ENCODE measurements at regions not wholly inside any gene's neighbourhood (a gene's known extent, or its start where the extent isn't known, plus 50 kb on each side); places are given as distances from the start of the nearest gene placed in this dataset.
"Not testable (repeated sequence)": the region's sequence is repeated elsewhere in the genome, so short reads cannot be mapped to it uniquely, and the experiment has no call there.

GRCh38 chr16:29311461-29312344 is 94.8 kb downstream of the NPIPB11 start:
- DNase-seq (ENCODE audit: low read depth in 2 of 2), result no peak

GRCh38 chr16:29310852-29311314 is 95.6 kb downstream of the NPIPB11 start:
- DNase-seq (ENCODE audit: low read depth in 2 of 2), result no peak

DNA sequence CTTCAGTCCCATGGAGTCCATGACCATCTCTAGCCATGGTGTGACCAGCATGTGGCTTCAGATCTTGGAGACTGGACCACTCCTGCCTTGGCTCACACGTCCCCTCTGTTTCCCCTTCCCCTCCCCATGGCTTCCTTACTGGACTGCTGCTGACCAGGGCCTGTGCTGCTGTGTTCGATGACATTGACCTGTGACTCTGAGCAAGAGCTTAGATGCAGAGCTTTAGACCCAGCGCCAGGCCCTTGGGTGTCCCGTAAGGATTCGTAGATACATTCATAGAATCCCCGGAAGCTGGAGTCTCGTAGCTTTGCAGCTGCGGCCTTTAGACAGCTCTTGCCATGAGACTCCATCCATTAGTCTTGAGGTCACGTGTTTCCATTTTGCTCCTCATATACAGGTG is 96.3 kb downstream of the NPIPB11 start:
- not testable (repeated sequence) for DNase-seq (ENCODE audit: low read depth in 2 of 2)

- not testable (repeated sequence) for DNase-seq (ENCODE audit: low read depth in 2 of 2)
Observed at GRCh38 chr16:29309601-29310000, 96.9 kb downstream of the NPIPB11 start.

DNA sequence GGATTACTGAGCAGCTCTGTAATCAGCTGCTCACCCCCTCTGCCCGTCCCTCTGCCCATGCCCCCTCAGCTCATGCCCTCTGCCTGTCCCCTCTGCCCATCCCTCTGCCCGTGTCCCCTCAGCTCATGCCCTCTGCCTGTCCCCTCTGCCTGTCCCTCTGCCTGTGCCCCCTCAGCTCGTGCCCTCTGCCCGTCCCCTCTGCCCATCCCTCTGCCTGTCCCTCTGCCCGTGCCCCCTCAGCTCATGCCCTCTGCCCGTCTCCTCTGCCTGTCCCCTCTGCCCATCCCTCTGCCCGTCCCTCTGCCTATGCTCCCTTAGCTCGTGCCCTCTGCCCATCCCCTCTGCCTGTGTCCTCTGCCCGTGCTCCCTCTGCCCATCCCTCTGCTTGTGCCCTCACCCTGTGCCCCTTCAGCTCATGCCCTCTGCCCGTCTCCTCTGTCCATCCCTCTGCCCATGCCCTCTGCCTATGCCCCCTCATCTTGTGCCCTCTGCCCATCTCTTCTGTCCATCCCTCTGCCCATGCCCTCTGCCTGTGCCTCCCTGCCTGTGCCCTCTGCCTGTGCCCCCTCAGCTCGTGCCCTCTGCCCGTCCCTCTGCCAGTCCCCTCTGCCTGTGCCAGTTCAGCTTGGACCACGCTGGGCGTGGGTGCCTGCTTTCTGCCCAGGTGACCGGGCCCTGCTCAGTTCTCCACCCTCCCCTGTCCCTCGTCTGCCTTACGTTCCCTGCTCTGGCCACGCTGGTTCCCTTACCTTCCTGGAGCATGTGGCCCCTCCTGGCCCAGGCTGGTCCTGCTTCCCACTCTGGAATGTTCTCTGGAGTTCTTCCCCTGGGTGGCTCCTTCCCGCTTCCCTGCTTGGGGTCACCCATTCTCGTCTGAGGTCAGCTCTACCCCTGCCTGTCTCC is 97.6 kb downstream of the NPIPB11 start:
- no peak for DNase-seq (ENCODE audit: low read depth in 2 of 2)

- no peak for DNase-seq (ENCODE audit: low read depth in 2 of 2)
Observed at GRCh38 chr16:29307598-29308507, 98.7 kb downstream of the NPIPB11 start.

DNA sequence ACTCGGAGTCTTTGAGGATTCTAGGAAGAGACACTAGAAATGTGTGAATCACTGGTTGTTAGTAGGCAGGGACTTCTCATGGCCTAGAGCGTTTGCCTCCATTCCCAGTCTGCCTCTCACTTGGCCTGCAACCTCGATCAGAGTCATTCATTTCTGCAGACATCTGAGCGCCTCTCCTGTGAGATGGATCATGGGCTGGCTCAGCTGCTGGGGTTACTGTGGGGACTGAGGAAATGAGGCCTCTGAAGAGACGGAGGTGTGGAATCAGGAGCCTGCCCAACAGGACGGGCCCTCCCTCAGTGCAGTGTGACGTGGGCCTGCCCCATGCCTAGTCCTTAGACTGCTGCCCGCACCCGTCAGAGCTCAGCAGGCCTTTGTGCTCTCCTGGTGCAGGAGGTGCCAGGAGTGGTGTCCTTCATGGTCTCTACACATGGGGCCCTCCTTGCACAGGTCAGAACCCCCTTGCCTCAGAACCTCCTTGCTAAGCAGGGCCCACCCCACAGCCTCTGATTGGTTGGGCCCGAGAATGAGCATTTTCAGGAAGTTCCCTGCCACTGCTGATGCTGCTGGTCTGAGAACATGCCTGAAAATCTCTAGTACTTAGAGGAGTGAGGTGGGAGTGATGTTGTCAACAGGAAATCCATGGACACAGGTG is 99.4 kb downstream of the NPIPB11 start:
- no peak for DNase-seq (ENCODE audit: low read depth in 2 of 2)

GRCh38 chr16:29306201-29306600 is 100.3 kb downstream of the NPIPB11 start:
- no peak for DNase-seq (ENCODE audit: low read depth in 2 of 2)

GRCh38 chr16:29305018-29305417 is 101.5 kb downstream of the NPIPB11 start:
- DNase-seq (ENCODE audit: low read depth in 2 of 2), result not testable (repeated sequence)

GRCh38 chr16:29304251-29304650 is 102.3 kb downstream of the NPIPB11 start:
- no peak for DNase-seq (ENCODE audit: low read depth in 2 of 2)

- no peak for DNase-seq (ENCODE audit: low read depth in 2 of 2)
Observed at GRCh38 chr16:29303520-29303919, 103.0 kb downstream of the NPIPB11 start.

GRCh38 chr16:29302976-29303375 is 103.5 kb downstream of the NPIPB11 start:
- no peak for DNase-seq (ENCODE audit: low read depth in 2 of 2)

- DNase-seq (ENCODE audit: low read depth in 2 of 2), result not testable (repeated sequence)
Observed at GRCh38 chr16:29302433-29302832, 104.1 kb downstream of the NPIPB11 start.

DNA sequence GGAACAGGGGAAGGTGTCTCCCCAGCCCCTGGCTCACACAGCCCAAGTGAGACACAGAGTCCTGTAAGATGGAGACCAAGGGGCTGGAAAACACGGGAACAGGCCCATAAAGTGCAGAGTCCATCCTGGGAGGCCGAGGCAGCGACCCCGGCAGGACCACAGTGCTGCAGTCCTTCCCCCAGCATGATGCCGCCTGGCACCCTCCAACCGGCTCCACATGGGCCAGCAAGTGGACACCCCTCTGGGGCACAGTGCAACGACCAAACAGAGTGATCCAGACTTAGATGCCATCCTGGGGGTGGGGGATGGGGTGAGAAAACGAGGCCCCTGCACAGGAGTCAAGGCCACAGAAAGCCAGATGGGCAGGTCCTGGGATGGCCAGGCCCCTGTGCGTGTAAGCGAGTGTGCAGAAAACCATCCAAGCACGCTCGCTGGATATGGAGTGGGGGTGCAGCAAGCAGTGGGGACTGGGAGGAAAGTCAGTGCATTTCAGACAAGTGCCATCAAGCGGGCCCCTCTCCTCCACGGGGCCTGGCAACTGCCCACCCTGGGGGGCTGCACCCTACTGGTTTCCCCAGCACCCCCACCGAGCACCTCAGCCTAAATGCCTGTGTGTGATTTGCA is 104.7 kb downstream of the NPIPB11 start:
- not testable (repeated sequence) for DNase-seq (ENCODE audit: low read depth in 2 of 2)

DNA sequence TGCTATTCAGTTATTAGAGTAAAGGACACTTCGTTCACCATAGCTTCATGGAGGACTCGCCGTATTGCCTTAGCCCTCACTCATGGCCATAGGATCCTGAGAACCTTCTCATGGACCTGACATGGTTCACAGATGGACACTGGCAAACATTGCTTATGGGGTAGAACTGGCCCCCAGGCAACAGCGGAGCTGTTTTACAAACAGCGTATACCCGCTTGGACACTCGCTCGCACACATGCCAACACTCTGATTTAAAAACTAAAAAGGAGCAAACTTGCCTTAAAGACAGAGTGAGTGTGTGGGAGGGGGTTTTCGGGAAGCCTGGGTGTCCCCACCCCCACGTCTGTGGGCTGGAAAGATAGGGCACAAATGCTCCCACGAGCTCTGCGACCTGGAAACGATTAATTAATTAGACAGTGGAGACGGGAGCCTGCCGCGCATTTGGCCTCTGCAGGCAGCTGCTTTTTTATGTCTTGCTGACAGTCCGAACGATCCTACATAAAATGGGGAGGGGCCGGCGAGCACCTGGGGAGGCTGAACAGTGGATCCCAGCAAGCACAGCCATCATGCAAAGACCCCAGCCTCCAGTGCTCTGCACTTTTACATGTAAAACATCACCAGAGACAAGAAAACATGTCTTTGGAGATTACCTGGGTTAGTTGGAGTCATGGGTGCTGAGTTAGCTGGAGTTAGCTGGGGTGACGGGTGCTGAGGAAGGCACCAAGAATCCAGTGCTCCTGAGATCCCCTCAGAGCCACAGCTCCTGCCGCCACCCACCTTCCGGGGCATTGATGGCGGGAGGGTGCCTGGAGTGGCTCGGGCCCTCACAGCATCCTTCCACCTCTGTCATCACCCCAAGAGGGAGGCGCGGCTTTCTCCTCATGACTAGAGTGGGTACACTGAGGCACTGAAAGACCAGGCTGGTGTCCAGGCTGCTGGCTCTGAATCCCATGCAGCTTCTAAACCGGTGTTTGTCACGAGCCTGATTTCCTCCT is 105.7 kb downstream of the NPIPB11 start:
- DNase-seq (ENCODE audit: low read depth in 2 of 2), result not testable (repeated sequence)

DNA sequence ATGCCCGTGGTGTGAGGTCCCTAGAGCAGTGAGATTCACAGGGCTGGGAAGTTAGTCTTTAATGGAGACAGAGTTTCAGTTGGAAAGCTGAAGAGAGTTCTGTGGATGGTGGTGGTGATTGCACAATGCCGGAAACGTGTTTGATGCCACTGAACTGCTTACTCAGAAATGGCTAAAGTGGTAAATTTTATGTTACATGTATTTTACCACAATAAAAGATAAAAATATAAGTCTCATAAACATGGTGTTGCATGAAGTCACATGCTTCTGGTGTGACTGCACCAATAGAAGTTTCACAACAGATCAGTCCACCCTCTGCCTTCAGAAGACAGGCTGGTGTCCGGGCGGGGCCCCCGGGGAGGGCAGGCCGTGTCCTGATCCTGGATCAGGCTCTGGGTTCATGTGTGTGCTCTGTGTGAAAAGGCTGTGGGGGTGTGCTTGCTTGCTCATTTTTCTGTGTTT is 106.5 kb downstream of the NPIPB11 start:
- DNase-seq (ENCODE audit: low read depth in 2 of 2), result not testable (repeated sequence)

DNA sequence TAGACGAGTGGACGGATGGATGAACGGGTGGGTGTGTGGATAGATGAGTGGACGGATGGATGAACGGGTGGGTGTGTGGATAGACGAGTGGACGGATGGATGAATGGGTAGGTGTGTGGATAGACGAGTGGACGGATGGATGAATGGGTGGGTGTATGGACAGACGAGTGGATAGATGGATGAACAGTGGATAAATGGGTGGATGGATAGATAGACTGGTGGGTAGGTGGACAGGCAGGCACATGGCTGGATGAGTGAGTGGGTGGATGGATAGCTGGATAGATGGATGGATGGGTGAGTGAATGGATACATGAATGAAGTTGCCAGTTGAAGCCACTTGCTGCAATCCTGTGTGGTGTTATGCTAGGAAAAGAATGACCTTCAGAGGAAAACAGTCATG is 107.5 kb downstream of the NPIPB11 start:
- DNase-seq (ENCODE audit: low read depth in 2 of 2), result not testable (repeated sequence)

DNA sequence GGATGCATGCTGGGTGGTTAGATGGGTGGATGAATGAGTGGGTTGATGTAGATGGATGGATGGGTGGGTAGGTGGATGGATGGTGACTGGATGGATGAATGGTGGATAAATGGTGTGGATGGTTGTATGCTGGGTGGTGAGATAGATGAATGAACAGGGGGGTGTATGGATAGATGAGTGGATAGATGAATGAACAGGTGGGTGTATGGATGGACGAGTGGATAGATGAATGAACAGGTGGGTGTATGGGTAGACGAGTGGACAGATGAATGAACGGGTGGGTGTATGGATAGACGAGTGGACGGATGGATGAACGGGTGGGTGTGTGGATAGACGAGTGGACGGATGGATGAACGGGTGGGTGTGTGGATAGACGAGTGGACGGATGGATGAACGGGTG is 108.2 kb downstream of the NPIPB11 start:
- not testable (repeated sequence) for DNase-seq (ENCODE audit: low read depth in 2 of 2)

DNA sequence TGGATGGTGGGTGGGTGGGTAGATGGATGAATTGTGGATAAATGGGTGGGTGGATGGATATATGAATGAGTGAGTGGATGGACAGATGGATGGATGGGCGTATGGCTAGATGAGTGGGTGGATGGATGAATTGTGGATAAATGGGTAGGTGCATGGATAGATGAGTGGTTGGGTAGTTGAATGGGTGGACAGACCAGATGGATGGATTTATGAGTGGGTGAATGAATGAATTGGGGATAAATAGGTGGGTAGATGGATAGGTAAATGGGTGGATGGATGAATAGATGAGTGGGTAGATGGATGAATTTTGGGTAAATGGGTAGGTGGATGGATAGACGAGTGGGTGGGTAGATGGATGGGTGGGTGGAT is 108.7 kb downstream of the NPIPB11 start:
- DNase-seq (ENCODE audit: low read depth in 2 of 2), result not testable (repeated sequence)

Measured in stimulated activated CD4-positive, alpha-beta T cell treated with anti-CD3 and anti-CD28 coated beads, Interleukin-4, amount 100 ng/mL, for 48 hours (primary cell).